Thyroid gland (tissue), 4 donors: ENCODE measurements at regions not wholly inside any gene's neighbourhood (a gene's known extent, or its start where the extent isn't known, plus 50 kb on each side); places are given as distances from the start of the nearest gene placed in this dataset.

Source experiments
- POLR2A ChIP-seq, 2 donors: fragments of 450-650 bp; IDR thresholded peaks; one replicate each; pipeline ENCODE4 v1.6.1; 2017; ENCODE audit warnings: antibody characterized with exemption in 2 of 2, mild to moderate bottlenecking in 2 of 2, moderate library complexity in 1 of 2
- TF ChIP-seq, protein P1 (sequence below), 6 experiments: fragments of 200-600 bp in 3 of 6; fragments of 450-650 bp in 3 of 6; sonication (generic) in 3 of 6; IDR thresholded peaks; one replicate each; pipeline ENCODE4 v1.5.1; 2016 to 2019; ENCODE audit warnings: antibody characterized with exemption in 6 of 6, mild to moderate bottlenecking in 2 of 6, inconsistent platforms in 1 of 6, moderate library complexity in 1 of 6

DNA sequence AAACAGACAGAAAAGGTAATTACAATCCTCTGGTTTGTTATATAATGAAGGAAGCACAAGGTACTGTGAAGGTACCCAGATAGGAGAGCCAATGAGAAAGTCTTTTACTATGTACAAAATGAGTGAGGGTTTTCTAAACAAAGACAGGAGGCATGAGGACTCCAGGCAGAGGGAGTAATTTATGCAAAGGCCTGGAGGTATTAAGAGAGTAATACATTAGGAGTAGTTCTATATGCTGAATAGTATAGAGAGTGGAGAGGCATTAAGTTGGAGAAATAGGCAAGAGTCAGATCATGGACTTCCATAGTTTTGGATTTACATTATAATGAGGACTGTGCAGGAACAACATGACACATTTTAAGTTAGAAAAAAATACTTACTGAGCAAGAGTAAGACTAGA is 216.0 kb downstream of the SCG2 start:
- TF ChIP-seq, protein P1, sequence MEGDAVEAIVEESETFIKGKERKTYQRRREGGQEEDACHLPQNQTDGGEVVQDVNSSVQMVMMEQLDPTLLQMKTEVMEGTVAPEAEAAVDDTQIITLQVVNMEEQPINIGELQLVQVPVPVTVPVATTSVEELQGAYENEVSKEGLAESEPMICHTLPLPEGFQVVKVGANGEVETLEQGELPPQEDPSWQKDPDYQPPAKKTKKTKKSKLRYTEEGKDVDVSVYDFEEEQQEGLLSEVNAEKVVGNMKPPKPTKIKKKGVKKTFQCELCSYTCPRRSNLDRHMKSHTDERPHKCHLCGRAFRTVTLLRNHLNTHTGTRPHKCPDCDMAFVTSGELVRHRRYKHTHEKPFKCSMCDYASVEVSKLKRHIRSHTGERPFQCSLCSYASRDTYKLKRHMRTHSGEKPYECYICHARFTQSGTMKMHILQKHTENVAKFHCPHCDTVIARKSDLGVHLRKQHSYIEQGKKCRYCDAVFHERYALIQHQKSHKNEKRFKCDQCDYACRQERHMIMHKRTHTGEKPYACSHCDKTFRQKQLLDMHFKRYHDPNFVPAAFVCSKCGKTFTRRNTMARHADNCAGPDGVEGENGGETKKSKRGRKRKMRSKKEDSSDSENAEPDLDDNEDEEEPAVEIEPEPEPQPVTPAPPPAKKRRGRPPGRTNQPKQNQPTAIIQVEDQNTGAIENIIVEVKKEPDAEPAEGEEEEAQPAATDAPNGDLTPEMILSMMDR (IDR thresholded peaks at IDR 0.05) = no peak
- no peak for TF ChIP-seq POLR2A (IDR thresholded peaks at IDR 0.05)
